HG03469 (cell line): ENCODE measurements at regions not wholly inside any gene's neighbourhood (a gene's known extent, or its start where the extent isn't known, plus 50 kb on each side); places are given as distances from the start of the nearest gene placed in this dataset.
A peak's percentile ranks its signal among the peaks of the same experiment; 100 is the strongest.
"Not testable (repeated sequence)": the region's sequence is repeated elsewhere in the genome, so short reads cannot be mapped to it uniquely, and the experiment has no call there.

Source experiments
- ATAC-seq: cut with Tn5 transposase; IDR thresholded peaks from one replicate; pipeline ENCODE4 v1.9.1; 2021; ENCODE audit warnings: mild to moderate bottlenecking, moderate library complexity, moderate number of reproducible peaks; ENCODE audit not compliant: unreplicated experiment

GRCh38 chr14:59028476-59029202 is 159.8 kb upstream of the DAAM1 start:
- ATAC-seq, result peak; percentile 75

DNA sequence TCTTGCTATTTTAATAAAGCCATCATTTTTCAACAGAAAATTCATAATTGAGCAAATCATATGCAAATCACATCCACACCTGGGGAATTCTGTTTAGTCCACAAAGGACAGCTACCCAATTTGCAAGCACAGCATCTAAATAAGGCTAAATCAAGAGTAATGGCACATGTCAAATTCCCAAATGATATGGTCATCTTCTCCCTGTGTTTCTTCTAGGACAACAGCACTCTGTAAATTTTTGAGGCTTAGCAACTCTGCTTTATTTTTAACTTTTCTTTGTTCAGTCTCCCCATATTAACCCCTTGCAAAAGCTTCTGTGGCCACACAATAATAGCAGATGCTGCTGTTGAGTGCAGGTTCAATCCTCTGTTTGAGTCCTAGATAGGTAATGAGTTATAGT is 155.6 kb upstream of the DAAM1 start:
- no peak for ATAC-seq

- no peak for ATAC-seq
These were observed 152.3 kb upstream of the DAAM1 start for GRCh38 chr14:59036134-59036533.

- ATAC-seq, result no peak
These were observed 151.4 kb upstream of the DAAM1 start for GRCh38 chr14:59037086-59037485.

GRCh38 chr14:59037620-59038019 is 150.8 kb upstream of the DAAM1 start:
- ATAC-seq, result no peak

DNA sequence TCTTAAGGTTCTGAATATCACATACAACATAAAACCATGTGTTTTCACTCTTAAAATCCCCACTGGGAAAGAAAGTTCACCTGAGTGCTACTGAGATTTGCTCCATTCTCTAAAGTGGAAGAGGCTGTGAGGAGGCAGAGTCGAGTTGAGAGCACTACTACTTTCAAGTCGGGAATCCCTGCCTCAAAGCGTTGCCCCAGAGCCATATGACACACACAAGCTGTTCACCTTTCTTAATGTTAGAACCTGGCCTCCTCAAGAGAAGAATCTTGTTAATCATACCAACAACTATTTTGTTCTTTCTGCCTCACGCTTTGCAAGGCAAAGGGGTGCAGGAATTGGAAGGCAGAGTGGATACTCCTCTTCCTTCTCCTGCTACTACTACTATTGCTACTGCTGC is 149.7 kb upstream of the DAAM1 start:
- no peak for ATAC-seq

DNA sequence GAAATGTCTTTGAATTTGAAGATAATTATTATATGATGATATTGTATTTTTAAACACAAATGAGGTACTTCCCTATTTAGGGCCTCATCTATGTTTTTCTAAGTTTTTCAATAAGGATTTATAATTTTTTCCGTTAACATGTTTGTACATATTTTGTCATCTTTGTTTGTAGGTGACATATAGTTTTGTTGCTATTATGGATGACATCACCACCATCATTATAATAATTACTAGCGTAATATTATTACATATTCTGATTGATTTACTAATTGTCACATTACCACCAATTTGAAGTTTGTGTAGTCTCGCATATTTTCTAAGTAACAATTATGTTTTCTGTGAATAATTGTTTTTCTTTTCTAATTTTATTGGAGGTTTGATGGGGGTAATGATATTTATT is 147.2 kb upstream of the DAAM1 start:
- no peak for ATAC-seq

- no peak for ATAC-seq
These were observed 143.8 kb upstream of the DAAM1 start for GRCh38 chr14:59044707-59045106.

DNA sequence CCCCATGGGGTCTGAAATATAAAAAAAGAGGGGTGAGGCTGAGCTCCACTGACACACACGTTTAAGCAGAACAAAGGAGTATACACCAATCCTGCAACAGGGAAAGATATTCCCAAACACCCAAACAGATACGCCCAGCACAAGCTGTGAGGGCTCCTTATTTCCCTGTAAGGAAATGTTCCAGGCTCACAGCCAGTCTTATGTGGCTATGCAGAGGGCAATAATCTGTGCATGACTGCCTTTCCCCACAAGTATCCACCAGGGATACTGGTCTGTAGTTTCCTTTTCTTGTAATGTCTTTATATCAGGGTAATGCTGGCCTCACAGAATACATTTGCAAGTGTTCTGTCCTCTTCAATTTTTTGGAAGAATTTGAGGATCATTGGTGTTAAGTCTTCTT is 141.7 kb upstream of the DAAM1 start:
- no peak for ATAC-seq

DNA sequence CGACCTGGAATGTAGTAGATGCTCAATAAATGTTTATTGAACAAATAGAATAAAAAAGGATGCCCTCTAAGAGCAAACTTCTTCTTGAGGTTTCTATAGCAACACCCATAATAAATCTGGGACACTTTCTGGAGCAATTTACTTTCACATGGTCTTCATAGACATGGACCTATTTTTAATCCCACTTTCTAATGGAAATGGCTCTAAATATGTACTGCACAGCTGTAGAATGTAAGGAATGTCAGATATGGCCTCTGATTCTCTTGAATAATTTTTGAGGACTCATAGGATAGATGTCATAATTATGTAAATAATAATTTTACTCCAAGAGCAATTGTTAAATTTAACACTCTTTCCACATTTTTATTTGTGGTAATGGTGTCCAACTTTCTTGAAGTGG is 133.5 kb upstream of the DAAM1 start:
- ATAC-seq, result no peak

GRCh38 chr14:59055439-59056045 is 132.9 kb upstream of the DAAM1 start:
- ATAC-seq, result peak; percentile 62

GRCh38 chr14:59057551-59057950 is 130.9 kb upstream of the DAAM1 start:
- no peak for ATAC-seq

DNA sequence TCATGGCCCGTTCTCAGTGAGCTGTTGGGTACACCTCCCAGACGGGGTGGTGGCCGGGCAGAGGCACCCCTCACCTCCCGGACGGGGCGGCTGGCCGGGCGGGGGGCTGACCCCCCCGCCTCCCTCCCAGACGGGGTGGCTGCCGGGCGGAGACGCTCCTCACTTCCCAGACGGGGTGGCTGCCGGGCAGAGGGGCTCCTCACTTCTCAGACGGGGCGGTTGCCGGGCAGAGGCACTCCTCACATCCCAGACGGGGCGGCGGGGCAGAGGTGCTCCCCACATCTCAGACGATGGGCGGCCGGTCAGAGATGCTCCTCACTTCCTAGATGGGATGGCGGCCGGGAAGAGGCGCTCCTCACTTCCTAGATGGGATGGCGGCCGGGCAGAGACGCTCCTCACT is 129.7 kb upstream of the DAAM1 start:
- ATAC-seq, result not testable (repeated sequence)

DNA sequence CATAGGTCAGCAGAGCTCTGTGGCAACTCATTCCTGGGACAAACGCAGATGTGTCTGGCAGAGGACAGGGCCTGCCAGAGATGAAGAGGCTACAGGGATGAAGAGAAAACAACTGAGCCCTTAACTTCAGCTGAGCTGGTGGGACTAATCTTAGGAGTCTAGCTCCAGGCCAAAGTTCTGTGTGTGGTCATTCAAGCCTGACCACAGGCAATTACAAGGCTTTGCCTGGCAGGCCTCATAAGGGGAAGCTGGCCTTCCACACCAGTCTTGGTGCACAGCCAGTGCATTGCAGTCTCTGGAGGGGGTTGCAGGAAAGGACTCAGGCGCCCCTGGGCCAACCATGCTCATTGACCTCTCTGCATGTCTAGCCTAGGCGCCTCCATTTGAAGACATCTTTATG is 127.6 kb upstream of the DAAM1 start:
- ATAC-seq, result no peak

DNA sequence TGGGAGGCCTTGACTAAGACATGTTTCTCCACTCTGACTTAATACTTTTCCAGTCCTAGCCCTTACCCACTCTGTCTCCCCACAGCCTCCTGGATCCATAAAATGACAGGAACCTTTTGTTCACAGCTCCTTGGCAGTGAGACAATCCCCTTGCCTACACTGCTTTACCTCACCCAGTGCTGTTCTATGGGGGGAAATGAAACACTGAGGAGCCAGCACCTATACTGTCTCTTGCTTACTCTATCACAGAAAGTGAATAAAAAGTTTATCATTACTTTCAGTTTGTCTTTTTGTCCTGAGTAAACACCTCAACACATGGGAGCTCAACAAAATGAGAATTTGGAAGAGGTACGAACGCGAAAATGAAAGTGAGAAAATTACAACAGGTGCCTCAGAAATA is 127.2 kb upstream of the DAAM1 start:
- ATAC-seq, result no peak

DNA sequence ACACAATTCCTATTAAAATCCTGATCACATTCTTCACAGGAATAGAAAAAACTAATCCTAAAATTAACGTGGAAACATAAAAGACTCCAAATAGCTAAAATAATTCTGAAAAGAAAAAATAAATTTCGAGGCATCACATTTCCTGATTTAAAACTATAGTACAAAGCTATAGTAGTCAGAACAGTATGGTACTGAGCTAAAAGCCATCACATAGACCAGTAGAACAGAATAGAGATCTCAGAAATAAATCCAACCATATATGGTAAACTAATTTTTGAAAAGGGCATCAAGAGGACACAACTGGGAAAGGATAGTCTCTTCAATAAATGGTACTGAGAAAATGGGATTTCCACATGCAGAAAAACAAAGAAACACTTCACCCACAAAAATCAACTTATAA is 125.2 kb upstream of the DAAM1 start:
- ATAC-seq, result no peak

- no peak for ATAC-seq
These were observed 121.2 kb upstream of the DAAM1 start for GRCh38 chr14:59067127-59067894.

GRCh38 chr14:59069163-59069854 is 119.2 kb upstream of the DAAM1 start:
- no peak for ATAC-seq

- no peak for ATAC-seq
These were observed 113.0 kb upstream of the DAAM1 start for GRCh38 chr14:59075506-59075905.

DNA sequence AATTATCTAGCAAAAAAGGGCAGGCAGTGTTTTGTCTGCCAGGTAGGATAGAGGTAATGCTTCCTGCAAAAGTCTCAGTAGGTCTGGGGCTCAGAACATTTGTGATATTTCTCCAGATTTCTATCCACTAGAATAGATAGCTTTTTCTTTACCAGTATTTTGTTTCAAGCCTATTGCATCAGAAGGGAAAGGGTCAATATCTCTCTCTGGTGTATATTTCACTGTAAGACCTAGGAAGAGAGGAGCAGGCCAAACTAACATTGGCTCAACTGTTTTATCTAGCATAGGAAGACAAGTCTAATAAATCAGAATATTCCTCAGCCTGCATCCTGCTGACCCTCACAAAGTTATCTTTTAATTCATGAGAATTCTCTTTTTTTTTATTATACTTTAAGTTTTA is 106.7 kb upstream of the DAAM1 start:
- no peak for ATAC-seq

DNA sequence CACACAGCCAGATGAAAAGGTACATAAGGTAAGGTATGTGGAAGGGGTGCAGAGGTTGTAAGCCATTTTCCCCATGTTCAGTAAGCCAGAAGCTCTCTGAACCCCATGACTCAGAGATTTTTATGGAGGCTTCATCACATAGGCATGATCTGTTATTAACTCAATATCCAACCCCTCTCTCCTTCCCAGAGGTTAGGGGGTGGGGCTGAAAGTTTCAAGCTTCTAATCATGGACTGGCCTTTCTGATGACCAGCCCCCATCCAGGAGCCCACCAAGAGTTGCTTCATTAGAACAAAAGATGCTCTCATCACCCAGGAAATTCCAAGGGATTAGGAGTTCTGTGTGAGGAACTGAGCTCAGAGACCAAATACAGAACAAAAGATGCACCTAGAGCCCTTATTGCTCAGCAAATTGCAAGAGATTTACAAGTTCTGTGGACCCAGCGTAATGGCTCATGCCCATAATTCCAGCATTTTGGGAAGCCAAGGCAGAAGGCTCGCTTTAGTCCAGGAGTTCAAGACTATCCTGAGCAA is 103.2 kb upstream of the DAAM1 start:
- no peak for ATAC-seq
